Fibroblast of the aortic adventitia (primary cell): ENCODE measurements at regions not wholly inside any gene's neighbourhood (a gene's known extent, or its start where the extent isn't known, plus 50 kb on each side); places are given as distances from the start of the nearest gene placed in this dataset.

ENCODE experiments used
- DNase-seq: peaks from one replicate; pipeline ENCODE4 v3.0.0-alpha.2; 2010; ENCODE audit warnings: low read depth
- H3K4me3 ChIP-seq: 2 replicates; pipeline ENCODE4 v1.5.1; 2011; ENCODE audit warnings: low read depth, mild to moderate bottlenecking, control low read depth, low read length, moderate library complexity
- CTCF ChIP-seq: IDR thresholded peaks from 2 replicates; pipeline ENCODE4 v1.5.1; 2011; ENCODE audit warnings: mild to moderate bottlenecking, low read length, control low read depth, inconsistent platforms; ENCODE audit not compliant: insufficient read depth

GRCh38 chr16:48487287-48487686 is 102.1 kb upstream of the SIAH1 start:
- no peak for TF ChIP-seq CTCF
- no peak overlapping the region for H3K4me3 ChIP-seq
- no peak for DNase-seq

GRCh38 chr16:48481772-48482171 is 96.6 kb upstream of the SIAH1 start:
- DNase-seq, result no peak
- H3K4me3 ChIP-seq, result no peak overlapping the region
- TF ChIP-seq CTCF, result no peak

GRCh38 chr16:48481211-48481610 is 96.0 kb upstream of the SIAH1 start:
- TF ChIP-seq CTCF, result no peak
- H3K4me3 ChIP-seq, result no peak overlapping the region
- no peak for DNase-seq

- TF ChIP-seq CTCF, result no peak
- H3K4me3 ChIP-seq, result no peak overlapping the region
- peak; percentile 28 for DNase-seq
These were observed 94.7 kb upstream of the SIAH1 start for GRCh38 chr16:48479955-48480354.

GRCh38 chr16:48479329-48479728 is 94.1 kb upstream of the SIAH1 start:
- no peak overlapping the region for H3K4me3 ChIP-seq
- DNase-seq, result no peak
- no peak for TF ChIP-seq CTCF

- H3K4me3 ChIP-seq, result no peak overlapping the region
- no peak for DNase-seq
- no peak for TF ChIP-seq CTCF
These were observed 93.2 kb upstream of the SIAH1 start for GRCh38 chr16:48478393-48478792.

- TF ChIP-seq CTCF, result no peak
- no peak for DNase-seq
- no peak overlapping the region for H3K4me3 ChIP-seq
These were observed 86.2 kb upstream of the SIAH1 start for GRCh38 chr16:48471435-48471834.
